Lower leg skin (tissue), 4 donors: ENCODE measurements at regions not wholly inside any gene's neighbourhood (a gene's known extent, or its start where the extent isn't known, plus 50 kb on each side); places are given as distances from the start of the nearest gene placed in this dataset.

Experiments
- DNase-seq, 2 donors: peaks; one replicate each; pipeline ENCODE4 v3.0.0-alpha.2; 2019; ENCODE audit warnings: low spot score in 2 of 2
- H3K4me3 ChIP-seq: fragments of 200-600 bp; sonication (generic); 2 replicates; pipeline ENCODE4 v1.5.1; 2017; ENCODE audit warnings: mild to moderate bottlenecking, low read depth; ENCODE audit not compliant: poor library complexity, severe bottlenecking
- CTCF ChIP-seq, 3 donors: fragments of 450-650 bp; IDR thresholded peaks; one replicate each; pipeline ENCODE4 v1.5.1; 2016; ENCODE audit warnings: antibody characterized with exemption in 3 of 3, mild to moderate bottlenecking in 3 of 3, moderate library complexity in 2 of 3
- POLR2A ChIP-seq, 2 donors: fragments of 450-650 bp; IDR thresholded peaks; one replicate each; pipeline ENCODE4 v1.6.1; 2016 to 2017; ENCODE audit warnings: antibody characterized with exemption in 2 of 2, mild to moderate bottlenecking in 1 of 2, moderate library complexity in 1 of 2
- WGBS, 2 donors: methylation state at CpG; one replicate each; pipeline ENCODE4 v1.1.5; 2018; 5-methylcytosine and 5-hydroxymethylcytosine counted together
- intact Hi-C: fragments of 100-400 bp; cut with DNase I; formaldehyde crosslinking; loops from one replicate; pipeline ENCODE4 v1.15.0; 2023; ENCODE audit warnings: low total_unique reads

- 57 to 58% methylated on average over 3 of the region's 3 CpGs for WGBS, 2 donors
- H3K4me3 ChIP-seq, result no peak overlapping the region
- intact Hi-C loops, result no loop called here
- DNase-seq, result no peak
- TF ChIP-seq CTCF (IDR thresholded peaks at IDR 0.05) (no peak), POLR2A (IDR thresholded peaks at IDR 0.05) (no peak)
Measured at GRCh38 chr16:77541165-77541564, 106.3 kb upstream of the ADAMTS18 start.

- H3K4me3 ChIP-seq, result no peak overlapping the region
- WGBS, 2 donors, result 75 to 79% methylated on average over 4 of the region's 4 CpGs
- intact Hi-C loops, result no loop called here
- TF ChIP-seq POLR2A (IDR thresholded peaks at IDR 0.05) (no peak), CTCF (IDR thresholded peaks at IDR 0.05) (no peak)
- no peak for DNase-seq
Measured at GRCh38 chr16:77548151-77548550, 113.3 kb upstream of the ADAMTS18 start.

- no peak overlapping the region for H3K4me3 ChIP-seq
- no peak for DNase-seq
- intact Hi-C loops, result no loop called here
- TF ChIP-seq CTCF (IDR thresholded peaks at IDR 0.05) (no peak), POLR2A (IDR thresholded peaks at IDR 0.05) (no peak)
- 64 to 67% methylated on average over 2 of the region's 2 CpGs for WGBS, 2 donors
Measured at GRCh38 chr16:77548766-77549165, 113.9 kb upstream of the ADAMTS18 start.

GRCh38 chr16:77549876-77550275 is 115.0 kb upstream of the ADAMTS18 start:
- intact Hi-C loops, result no loop called here
- 76 to 77% methylated on average over 7 of the region's 7 CpGs for WGBS, 2 donors

GRCh38 chr16:77551357-77551756 is 116.5 kb upstream of the ADAMTS18 start:
- intact Hi-C loops, result no loop called here
- no peak for DNase-seq
- WGBS, 2 donors, result 51 to 61% methylated on average over 2 of the region's 2 CpGs
- H3K4me3 ChIP-seq, result no peak overlapping the region
- TF ChIP-seq CTCF (IDR thresholded peaks at IDR 0.05) (no peak), POLR2A (IDR thresholded peaks at IDR 0.05) (no peak)

More at GRCh38 chr16:77549876-77550275, 115.0 kb upstream of the ADAMTS18 start:
- no peak for DNase-seq
- no peak overlapping the region for H3K4me3 ChIP-seq
- TF ChIP-seq CTCF (IDR thresholded peaks at IDR 0.05) (no peak), POLR2A (IDR thresholded peaks at IDR 0.05) (no peak)

GRCh38 chr16:77553130-77553529 is 118.3 kb upstream of the ADAMTS18 start:
- intact Hi-C loops, result no loop called here
- H3K4me3 ChIP-seq, result no peak overlapping the region
- WGBS, 2 donors, result 55 to 58% methylated on average over 9 of the region's 9 CpGs
- no peak for DNase-seq
- TF ChIP-seq CTCF (IDR thresholded peaks at IDR 0.05) (no peak), POLR2A (IDR thresholded peaks at IDR 0.05) (no peak)
